ENCODE measurements at regions not wholly inside any gene's neighbourhood (a gene's known extent, or its start where the extent isn't known, plus 50 kb on each side); places are given as distances from the start of the nearest gene placed in this dataset.

DNA sequence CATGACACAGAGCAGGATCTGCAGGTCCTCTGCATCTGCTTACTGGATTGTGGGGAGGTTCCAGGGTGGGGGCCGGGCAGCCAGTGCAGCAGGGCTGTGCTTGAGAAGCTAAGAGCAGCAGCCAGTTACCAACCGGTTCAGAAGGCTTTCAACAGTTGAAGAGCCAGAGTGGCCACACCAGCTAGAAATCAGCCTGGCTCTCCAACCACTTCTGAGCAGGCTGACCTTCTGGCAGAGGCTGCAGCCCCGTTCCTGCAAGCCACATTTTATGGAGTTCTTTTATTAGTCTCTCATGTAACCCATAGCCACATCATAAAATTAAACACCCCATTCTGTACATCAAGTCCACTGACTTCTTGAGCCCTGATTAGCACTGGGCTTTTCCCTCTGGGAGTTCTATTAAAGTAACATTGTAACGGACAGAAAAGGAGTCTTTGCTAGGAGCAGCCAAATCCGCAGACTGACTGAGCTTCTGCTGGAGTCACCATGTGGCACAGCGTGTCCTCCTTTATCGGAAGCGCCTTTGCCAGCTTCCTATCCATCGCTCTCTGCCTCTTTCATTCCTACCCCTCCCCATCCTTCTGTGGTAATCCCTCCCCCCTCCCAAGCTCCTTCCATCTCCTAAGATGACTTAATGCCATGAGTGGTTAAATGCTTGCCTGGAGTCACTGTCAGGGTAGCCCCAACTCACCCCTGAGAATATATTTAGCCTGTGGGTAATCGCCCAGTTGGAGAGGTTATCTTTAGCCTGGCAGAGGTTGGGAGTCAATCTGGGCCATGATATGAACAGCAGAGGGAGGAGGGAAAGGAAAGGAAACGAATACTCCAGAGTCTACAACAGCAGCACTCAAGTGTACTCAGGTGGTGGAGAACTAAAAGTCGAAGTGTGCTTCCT, 138.5 kb upstream of the HES1 start:
- no peak for DNase-seq

DNA sequence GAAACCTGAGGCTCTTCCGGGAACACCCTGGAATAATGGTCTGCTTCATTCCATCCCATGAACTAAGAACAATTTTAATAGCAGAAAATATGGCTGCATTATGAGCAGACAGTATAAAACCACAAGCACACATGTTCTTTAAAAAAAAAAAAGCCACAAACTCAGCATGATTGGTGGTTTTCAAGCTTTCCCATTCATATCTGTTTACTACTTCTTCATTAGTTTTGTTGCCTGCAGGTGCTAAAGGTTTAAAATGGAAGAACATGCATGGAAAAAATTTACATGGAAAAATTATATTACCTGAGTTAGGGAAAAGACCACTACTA, 137.9 kb upstream of the HES1 start:
- DNase-seq = no peak

DNA sequence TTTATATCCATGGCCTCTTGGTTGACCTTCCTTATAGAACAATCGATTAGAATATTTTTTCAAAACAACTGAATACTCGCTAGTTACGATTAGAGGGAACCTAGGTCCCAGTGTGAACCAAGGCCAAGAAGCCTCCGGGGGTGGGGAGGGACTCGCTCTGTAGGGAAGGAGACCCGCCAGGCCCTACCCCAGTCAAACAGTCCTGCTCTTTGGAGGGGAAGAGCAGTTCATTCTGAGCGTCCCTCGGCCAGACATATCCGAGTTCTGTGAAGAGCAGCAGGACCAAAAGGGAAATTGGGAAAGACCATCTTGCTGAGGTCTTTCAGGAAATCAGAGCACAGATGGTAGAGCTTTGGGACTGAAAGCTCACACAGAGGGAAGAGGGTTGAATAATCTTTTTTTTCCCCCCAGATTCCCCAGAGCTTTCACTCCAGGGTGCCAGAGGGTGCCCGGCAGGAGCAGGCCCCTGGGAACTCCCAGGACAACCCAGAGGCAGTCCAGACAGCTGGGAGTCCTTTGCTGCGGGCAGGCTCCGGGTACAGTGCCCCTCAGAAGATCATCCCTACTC, 137.2 kb upstream of the HES1 start:
- DNase-seq = no peak

- no peak for DNase-seq
These were observed 135.8 kb upstream of the HES1 start for GRCh38 chr3:194000100-194000499.

DNA sequence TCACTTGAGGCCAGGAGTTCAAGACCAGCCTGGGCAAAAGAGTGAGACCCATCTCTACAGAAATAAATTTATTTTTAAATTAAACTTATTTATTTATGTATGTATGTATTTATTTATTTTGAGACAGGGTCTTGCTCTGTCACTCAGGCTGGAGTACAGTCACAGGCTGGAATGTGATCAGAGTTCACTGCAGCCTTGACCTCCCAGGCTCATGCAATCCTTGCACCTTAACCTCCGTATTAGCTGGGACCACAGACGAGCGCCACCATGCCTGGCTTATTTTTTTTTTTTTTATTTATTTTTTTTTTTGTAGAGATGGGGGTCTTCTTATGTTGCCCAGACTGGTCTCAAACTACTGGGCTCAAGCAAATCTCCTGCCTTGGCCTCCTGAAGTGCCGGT, 135.2 kb upstream of the HES1 start:
- no peak for DNase-seq

- no peak for DNase-seq
These were observed 134.1 kb upstream of the HES1 start for GRCh38 chr3:194001728-194002459.

DNA sequence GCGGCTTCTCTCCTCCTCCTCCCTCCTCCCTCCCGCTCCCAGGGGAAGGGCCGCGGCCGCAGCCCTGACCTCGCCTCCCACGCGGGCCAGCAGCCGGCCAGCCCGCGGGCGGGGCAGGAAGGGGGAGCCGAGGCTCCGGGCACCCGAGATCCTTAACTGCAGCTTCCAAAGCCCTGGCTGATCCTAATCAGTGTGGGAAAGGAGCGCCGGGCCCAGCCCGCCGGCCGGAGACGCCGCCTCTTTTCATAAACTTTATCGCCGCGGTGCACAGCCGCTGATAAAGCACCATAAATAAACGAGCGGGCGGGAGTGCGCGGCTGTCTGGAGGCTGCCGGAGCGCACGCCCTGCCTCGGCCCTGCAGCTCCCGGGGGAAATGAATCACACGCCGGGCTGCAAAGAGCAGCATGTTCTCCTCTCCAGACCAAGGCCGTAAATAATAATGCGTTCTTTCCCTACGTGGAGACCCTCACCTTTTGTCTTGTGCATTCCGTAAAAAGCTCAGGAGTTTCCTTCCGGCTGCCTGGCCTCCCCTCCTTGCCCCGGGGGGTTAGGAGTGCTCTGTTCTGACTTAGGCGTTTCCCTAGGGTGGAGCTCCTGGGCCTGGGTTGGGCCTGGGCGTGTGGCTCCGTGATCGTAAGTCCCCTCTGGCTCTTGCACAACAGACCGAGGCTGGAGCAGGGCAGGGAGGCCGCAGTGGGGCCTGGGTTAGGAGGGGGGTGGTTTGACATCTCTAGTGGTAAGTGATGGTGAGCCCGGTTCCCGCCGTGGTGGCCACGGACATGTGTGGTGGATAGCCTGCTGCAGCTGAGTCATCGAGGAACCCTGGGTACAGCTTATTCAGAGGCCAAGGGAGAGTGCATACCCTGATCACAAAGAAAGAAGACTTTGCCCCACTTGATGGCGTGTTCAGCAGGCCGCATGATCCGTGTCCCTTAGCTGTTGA, 132.6 kb upstream of the HES1 start:
- DNase-seq = no peak

- DNase-seq = no peak
These were observed 129.9 kb upstream of the HES1 start for GRCh38 chr3:194005930-194006501.

DNA sequence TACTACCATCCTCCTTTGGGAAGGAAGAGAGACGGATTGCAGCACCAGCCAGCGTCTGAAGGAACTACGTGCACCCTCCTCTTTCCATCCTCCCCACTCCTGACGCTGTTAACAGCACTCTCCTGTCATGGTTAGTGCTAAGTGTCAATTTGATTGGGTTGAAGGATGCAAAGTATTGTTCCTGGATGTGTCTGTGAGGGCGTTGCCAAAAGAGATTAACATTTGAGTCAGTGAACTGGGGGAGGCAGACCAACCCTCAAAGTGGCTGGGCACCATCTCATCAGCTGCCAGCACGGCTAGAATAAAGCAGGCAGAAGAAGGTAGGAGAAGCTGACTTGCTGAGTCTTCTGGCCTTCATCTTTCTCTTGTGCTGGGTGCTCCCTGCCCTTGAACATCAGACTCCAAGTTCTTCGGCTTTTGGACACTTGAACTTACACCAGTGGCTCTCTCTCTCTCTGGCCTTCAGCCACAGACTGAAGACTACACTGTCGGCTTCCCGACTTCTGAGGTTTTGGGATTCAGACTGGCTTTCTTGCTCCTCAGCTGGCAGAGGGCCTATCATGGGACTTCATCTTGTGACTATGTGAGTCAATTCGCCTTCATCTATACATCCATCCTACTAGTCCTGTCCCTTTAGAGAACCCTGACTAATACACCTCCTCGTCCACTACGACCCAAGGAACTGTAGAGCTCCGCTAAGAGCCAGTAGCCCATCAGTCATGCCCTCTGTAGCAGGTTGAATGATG, 128.2 kb upstream of the HES1 start:
- DNase-seq = no peak

- no peak for DNase-seq
These were observed 126.9 kb upstream of the HES1 start for GRCh38 chr3:194009019-194009418.

- no peak for DNase-seq
These were observed 125.9 kb upstream of the HES1 start for GRCh38 chr3:194009892-194010533.

GRCh38 chr3:194011807-194012206, 124.1 kb upstream of the HES1 start:
- DNase-seq = no peak

DNA sequence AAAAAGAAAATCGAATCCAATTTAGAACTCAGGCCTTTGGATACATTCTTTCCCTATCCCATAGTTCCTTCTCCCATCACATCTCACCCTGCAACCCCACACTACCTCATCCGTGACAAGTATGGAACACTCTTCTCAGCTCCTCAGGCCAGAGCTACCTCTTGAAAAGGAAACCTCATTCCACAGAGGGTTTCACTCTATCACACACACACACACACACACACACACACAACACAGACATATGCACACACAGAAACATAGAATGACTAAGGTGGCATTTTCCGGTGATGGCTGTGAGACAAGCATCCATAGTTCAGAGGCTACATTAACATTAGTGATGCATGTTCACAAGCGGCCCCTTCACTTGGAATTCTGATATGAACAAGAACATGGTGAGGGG, 122.0 kb upstream of the HES1 start:
- DNase-seq = no peak

DNA sequence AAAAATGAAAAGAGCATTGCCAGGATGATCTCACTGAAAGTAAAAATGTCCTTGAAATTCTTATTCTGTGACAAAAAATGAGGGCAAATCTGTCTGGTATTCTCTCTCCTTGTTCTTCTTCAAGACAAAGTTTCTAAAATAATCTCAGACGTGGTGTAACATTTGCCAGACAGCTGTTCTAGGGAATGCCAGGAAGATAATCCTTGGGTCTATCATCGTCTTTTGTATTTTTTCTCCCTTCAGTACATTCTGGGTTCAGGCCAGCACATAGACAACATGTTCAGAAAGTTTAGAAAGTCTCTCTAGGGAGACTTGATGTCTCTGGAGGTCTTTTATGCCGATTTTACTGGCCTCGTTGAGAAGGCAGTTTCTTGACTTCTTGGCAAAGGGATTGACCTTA, 121.2 kb upstream of the HES1 start:
- DNase-seq = no peak

- no peak for DNase-seq
These were observed 116.4 kb upstream of the HES1 start for GRCh38 chr3:194019398-194020165.

DNA sequence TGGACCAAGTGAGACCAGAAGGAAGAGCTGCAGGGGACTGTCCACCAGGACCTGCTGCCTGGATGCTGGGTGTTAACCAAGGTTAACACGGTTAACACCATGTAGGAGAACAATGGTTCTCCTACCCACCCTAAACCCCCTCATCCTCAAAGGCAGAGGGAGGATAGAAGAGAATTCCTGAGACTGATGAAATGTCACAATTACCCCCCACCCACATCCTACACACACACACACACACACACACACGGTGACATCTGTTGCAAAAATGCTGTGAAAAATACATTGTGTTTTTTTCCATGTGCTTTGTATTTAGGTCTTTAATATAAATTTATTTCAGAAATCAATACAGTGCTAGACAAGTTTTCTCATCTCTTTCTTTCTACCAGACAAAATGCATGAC, 113.9 kb upstream of the HES1 start:
- DNase-seq = no peak

- DNase-seq = no peak
These were observed 113.1 kb upstream of the HES1 start for GRCh38 chr3:194022816-194023215.

GRCh38 chr3:194023501-194024280, 112.3 kb upstream of the HES1 start:
- DNase-seq = no peak

DNA sequence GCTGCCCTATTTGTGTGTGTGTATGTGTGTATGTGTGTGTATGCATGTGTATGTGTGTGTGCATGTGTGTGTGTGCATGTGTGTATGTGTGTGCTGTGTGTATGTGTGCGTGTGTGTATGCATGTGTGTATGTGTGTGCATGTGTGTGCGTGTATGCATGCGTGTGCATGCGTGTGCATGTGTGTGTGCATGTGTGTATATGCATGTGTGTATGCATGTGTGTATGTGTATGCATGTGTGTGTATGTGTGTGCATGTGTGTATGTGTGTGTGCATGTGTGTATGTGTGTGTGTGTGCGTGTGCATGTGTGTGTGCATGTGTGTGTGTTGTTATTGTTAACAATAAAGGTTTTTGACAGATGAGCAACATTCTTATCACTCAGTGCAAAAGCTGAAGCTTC, 110.8 kb upstream of the HES1 start:
- DNase-seq = no peak

DNA sequence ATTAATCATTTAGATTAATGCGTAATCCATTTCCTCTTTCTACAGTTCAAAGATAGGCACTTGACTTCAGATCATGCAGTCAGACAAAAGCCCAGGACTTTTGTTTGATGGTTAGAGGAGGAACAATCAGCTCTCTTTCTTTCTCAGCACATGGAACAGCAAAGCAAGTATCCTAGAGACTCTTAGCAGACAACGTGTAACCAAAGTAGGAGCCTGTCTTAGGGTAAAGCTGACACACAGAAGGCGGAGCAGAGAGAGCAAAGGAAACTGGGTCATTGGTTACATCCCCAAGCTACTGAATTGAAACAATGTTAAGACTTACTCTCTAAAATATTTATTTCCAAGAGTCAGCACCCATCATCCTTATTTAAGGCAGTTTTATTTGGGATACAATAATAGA, 110.0 kb upstream of the HES1 start:
- DNase-seq = no peak
